B cell (primary cell): ENCODE measurements at regions not wholly inside any gene's neighbourhood (a gene's known extent, or its start where the extent isn't known, plus 50 kb on each side); places are given as distances from the start of the nearest gene placed in this dataset.

ENCODE experiments used
- EZH2 ChIP-seq: IDR thresholded peaks from 2 replicates; pipeline ENCODE4 v1.6.1; 2012; ENCODE audit warnings: borderline replicate concordance, low read depth, mild to moderate bottlenecking, moderate library complexity, low read length; ENCODE audit not compliant: insufficient read depth, poor library complexity, severe bottlenecking
- TF ChIP-seq, protein P1 (sequence below): fragments of 200-600 bp; IDR thresholded peaks from one replicate; pipeline ENCODE4 v1.8.0; 2022; ENCODE audit warnings: antibody characterized with exemption, mild to moderate bottlenecking

DNA sequence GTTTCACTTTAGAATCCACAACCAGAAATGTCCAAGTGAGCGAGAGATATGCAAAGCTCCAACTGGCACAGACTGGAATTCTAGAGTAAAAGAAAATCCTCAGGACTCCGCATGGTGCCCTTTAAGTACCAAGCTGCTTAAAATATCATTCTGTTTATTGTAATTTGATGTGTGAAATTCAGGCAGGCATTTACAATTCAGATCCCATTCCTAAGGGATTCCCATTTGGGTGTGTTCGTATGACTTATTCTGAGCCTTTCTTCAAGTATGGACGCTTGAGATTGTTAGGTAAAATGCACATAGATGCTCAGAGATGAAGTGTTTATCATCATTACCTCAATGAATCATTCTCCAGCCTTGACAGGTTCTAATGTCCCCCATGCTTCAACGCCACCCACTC, 99.3 kb upstream of the EEF1E1 start:
- TF ChIP-seq, protein P1, sequence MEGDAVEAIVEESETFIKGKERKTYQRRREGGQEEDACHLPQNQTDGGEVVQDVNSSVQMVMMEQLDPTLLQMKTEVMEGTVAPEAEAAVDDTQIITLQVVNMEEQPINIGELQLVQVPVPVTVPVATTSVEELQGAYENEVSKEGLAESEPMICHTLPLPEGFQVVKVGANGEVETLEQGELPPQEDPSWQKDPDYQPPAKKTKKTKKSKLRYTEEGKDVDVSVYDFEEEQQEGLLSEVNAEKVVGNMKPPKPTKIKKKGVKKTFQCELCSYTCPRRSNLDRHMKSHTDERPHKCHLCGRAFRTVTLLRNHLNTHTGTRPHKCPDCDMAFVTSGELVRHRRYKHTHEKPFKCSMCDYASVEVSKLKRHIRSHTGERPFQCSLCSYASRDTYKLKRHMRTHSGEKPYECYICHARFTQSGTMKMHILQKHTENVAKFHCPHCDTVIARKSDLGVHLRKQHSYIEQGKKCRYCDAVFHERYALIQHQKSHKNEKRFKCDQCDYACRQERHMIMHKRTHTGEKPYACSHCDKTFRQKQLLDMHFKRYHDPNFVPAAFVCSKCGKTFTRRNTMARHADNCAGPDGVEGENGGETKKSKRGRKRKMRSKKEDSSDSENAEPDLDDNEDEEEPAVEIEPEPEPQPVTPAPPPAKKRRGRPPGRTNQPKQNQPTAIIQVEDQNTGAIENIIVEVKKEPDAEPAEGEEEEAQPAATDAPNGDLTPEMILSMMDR: no peak
- no peak for TF ChIP-seq EZH2
